HG02943 (cell line): ENCODE measurements at regions not wholly inside any gene's neighbourhood (a gene's known extent, or its start where the extent isn't known, plus 50 kb on each side); places are given as distances from the start of the nearest gene placed in this dataset.

ENCODE experiments used
- ATAC-seq: cut with Tn5 transposase; IDR thresholded peaks from one replicate; pipeline ENCODE4 v1.9.1; 2021; ENCODE audit warnings: mild to moderate bottlenecking, low read depth, moderate library complexity; ENCODE audit not compliant: unreplicated experiment

- no peak for ATAC-seq
Measured at GRCh38 chr16:80317116-80317515, 223.7 kb upstream of the DYNLRB2 start.

- ATAC-seq = no peak
Measured at GRCh38 chr16:80314042-80314441, 226.8 kb upstream of the DYNLRB2 start.

- ATAC-seq = no peak
Measured at GRCh38 chr16:80309178-80309577, 231.6 kb upstream of the DYNLRB2 start.

- ATAC-seq = no peak
Measured at GRCh38 chr16:80305410-80305809, 235.4 kb upstream of the DYNLRB2 start.

GRCh38 chr16:80303691-80304090 is 237.1 kb upstream of the DYNLRB2 start:
- ATAC-seq = no peak

GRCh38 chr16:80300876-80301275 is 239.9 kb upstream of the DYNLRB2 start:
- no peak for ATAC-seq

- ATAC-seq = no peak
Measured at GRCh38 chr16:80300456-80300855, 240.3 kb upstream of the DYNLRB2 start.

GRCh38 chr16:80299416-80299815 is 241.4 kb upstream of the DYNLRB2 start:
- no peak for ATAC-seq

- ATAC-seq = no peak
Measured at GRCh38 chr16:80298676-80299075, 242.1 kb upstream of the DYNLRB2 start.

GRCh38 chr16:80296034-80296433 is 244.8 kb upstream of the DYNLRB2 start:
- no peak for ATAC-seq

- ATAC-seq = no peak
Measured at GRCh38 chr16:80294172-80294571, 246.6 kb upstream of the DYNLRB2 start.

GRCh38 chr16:80288616-80289015 is 252.2 kb upstream of the DYNLRB2 start:
- no peak for ATAC-seq

GRCh38 chr16:80287674-80288073 is 253.1 kb upstream of the DYNLRB2 start:
- ATAC-seq = no peak

- no peak for ATAC-seq
Measured at GRCh38 chr16:80285104-80285503, 255.7 kb upstream of the DYNLRB2 start.

- no peak for ATAC-seq
Measured at GRCh38 chr16:80283466-80284392, 257.1 kb upstream of the DYNLRB2 start.

- no peak for ATAC-seq
Measured at GRCh38 chr16:80280557-80280956, 260.2 kb upstream of the DYNLRB2 start.

- no peak for ATAC-seq
Measured at GRCh38 chr16:80279656-80280055, 261.1 kb upstream of the DYNLRB2 start.

- ATAC-seq = no peak
Measured at GRCh38 chr16:80277182-80277581, 263.6 kb upstream of the DYNLRB2 start.

- no peak for ATAC-seq
Measured at GRCh38 chr16:80274576-80275191, 266.1 kb upstream of the DYNLRB2 start.

- ATAC-seq = no peak
Measured at GRCh38 chr16:80273635-80274538, 266.9 kb upstream of the DYNLRB2 start.
